HEK293T (cell line): ENCODE measurements at regions not wholly inside any gene's neighbourhood (a gene's known extent, or its start where the extent isn't known, plus 50 kb on each side); places are given as distances from the start of the nearest gene placed in this dataset.

Source experiments
- CTCF ChIA-PET: fragments of 350-600 bp; formaldehyde crosslinking; extraction: SDS; loops from one replicate; lab custom pipeline; 2021; ENCODE audit warnings: antibody characterized with exemption, inconsistent platforms; lab: Yijun Ruan, JAX
- POLR2A ChIA-PET: fragments of 350-600 bp; formaldehyde crosslinking; extraction: SDS; loops from one replicate; lab custom pipeline; 2020; ENCODE audit warnings: antibody characterized with exemption, inconsistent platforms; lab: Yijun Ruan, JAX
- DNase-seq: peaks from one replicate; pipeline ENCODE4 v3.0.0; 2012; ENCODE audit warnings: mixed read lengths; ENCODE audit errors: extremely low spot score
- ARNT ChIP-seq: fragments of 450-650 bp; IDR thresholded peaks from 2 replicates; pipeline ENCODE4 v1.6.1; 2017; ENCODE audit warnings: mild to moderate bottlenecking
- BHLHE40 ChIP-seq: fragments of 450-650 bp; IDR thresholded peaks from 2 replicates; pipeline ENCODE4 v1.6.1; 2016; ENCODE audit warnings: mild to moderate bottlenecking, moderate library complexity, borderline replicate concordance
- CTBP1 ChIP-seq: fragments of 450-650 bp; IDR thresholded peaks from 2 replicates; pipeline ENCODE4 v1.6.1; 2016; ENCODE audit warnings: borderline replicate concordance
- ELF4 ChIP-seq: fragments of 450-650 bp; IDR thresholded peaks from 2 replicates; pipeline ENCODE4 v1.6.1; 2017; ENCODE audit warnings: antibody characterized with exemption
- FOXA1 ChIP-seq: fragments of 450-650 bp; IDR thresholded peaks from 2 replicates; pipeline ENCODE4 v1.6.1; 2016; ENCODE audit warnings: mild to moderate bottlenecking
- FOXK2 ChIP-seq: fragments of 450-650 bp; IDR thresholded peaks from 2 replicates; pipeline ENCODE4 v1.6.1; 2016; ENCODE audit warnings: mild to moderate bottlenecking
- FOXM1 ChIP-seq: fragments of 450-650 bp; IDR thresholded peaks from 2 replicates; pipeline ENCODE4 v1.6.1; 2017; ENCODE audit warnings: mild to moderate bottlenecking, borderline replicate concordance
- HDGF ChIP-seq: fragments of 450-650 bp; IDR thresholded peaks from 2 replicates; pipeline ENCODE4 v1.6.1; 2017; ENCODE audit warnings: antibody characterized with exemption, borderline replicate concordance
- L3MBTL2 ChIP-seq: fragments of 450-650 bp; conservative IDR thresholded peaks from 2 replicates; pipeline ENCODE4 v1.6.1; 2016; ENCODE audit warnings: mild to moderate bottlenecking
- LEF1 ChIP-seq: fragments of 450-650 bp; IDR thresholded peaks from 2 replicates; pipeline ENCODE4 v1.6.1; 2017; ENCODE audit warnings: mild to moderate bottlenecking, borderline replicate concordance
- NFRKB ChIP-seq: fragments of 450-650 bp; IDR thresholded peaks from 2 replicates; pipeline ENCODE4 v1.6.1; 2016; ENCODE audit warnings: mild to moderate bottlenecking, moderate library complexity
- PKNOX1 ChIP-seq: fragments of 450-650 bp; IDR thresholded peaks from 2 replicates; pipeline ENCODE4 v1.6.1; 2016
- SP1 ChIP-seq: fragments of 450-650 bp; IDR thresholded peaks from 2 replicates; pipeline ENCODE4 v1.6.1; 2017
- SUZ12 ChIP-seq: fragments of 450-650 bp; IDR thresholded peaks from 2 replicates; pipeline ENCODE4 v1.6.1; 2016; ENCODE audit warnings: mild to moderate bottlenecking
- TARDBP ChIP-seq: fragments of 450-650 bp; IDR thresholded peaks from 2 replicates; pipeline ENCODE4 v1.6.1; 2016
- ZNF384 ChIP-seq: fragments of 450-650 bp; IDR thresholded peaks from 2 replicates; pipeline ENCODE4 v1.6.1; 2016

GRCh38 chr6:134533991-134534390 lies 216.1 kb upstream of the SGK1 start:
- ChIA-PET POLR2A (no interaction called here), CTCF (no interaction called here)
- no peak for TF ChIP-seq FOXA1
- no peak for TF ChIP-seq HDGF
- no peak for TF ChIP-seq FOXK2
- TF ChIP-seq SP1, result no peak
- no peak for TF ChIP-seq FOXM1
- TF ChIP-seq ELF4, result no peak
- TF ChIP-seq PKNOX1, result no peak
- TF ChIP-seq ZNF384, result no peak
- no peak for TF ChIP-seq CTBP1
- TF ChIP-seq TARDBP, result no peak
- TF ChIP-seq LEF1, result no peak
- TF ChIP-seq NFRKB, result no peak
- no peak for TF ChIP-seq BHLHE40
- TF ChIP-seq ARNT, result no peak
- no peak for TF ChIP-seq SUZ12
- TF ChIP-seq L3MBTL2, result no peak
- DNase-seq, result no peak

- DNase-seq, result no peak
- POLR2A ChIA-PET, result no interaction called here
- TF ChIP-seq LEF1 (no peak), FOXA1 (no peak), L3MBTL2 (no peak), SP1 (no peak), ARNT (no peak), NFRKB (no peak), HDGF (no peak), CTBP1 (no peak), TARDBP (no peak), PKNOX1 (no peak), FOXK2 (no peak), FOXM1 (no peak), ELF4 (no peak), ZNF384 (no peak), SUZ12 (no peak)
- CTCF ChIA-PET, result interaction anchor here (0.6 to 0.7 kb wide), 2 partner anchors 368 to 409 kb away, joined by 3 read pairs; no protein-coding TSS in a partner anchor
Measured at GRCh38 chr6:134532694-134533624, 215.0 kb upstream of the SGK1 start.

GRCh38 chr6:134531611-134532010 lies 213.7 kb upstream of the SGK1 start:
- ChIA-PET CTCF (no interaction called here), POLR2A (no interaction called here)
- DNase-seq, result no peak
- TF ChIP-seq FOXM1, result no peak
- TF ChIP-seq SP1, result no peak
- TF ChIP-seq LEF1, result no peak
- TF ChIP-seq PKNOX1, result no peak
- TF ChIP-seq TARDBP, result no peak
- no peak for TF ChIP-seq CTBP1
- TF ChIP-seq FOXA1, result no peak
- TF ChIP-seq NFRKB, result no peak
- TF ChIP-seq SUZ12, result no peak
- TF ChIP-seq ARNT, result no peak

- ChIA-PET POLR2A (no interaction called here), CTCF (interaction anchor here (0.6 kb wide), 1 partner anchor 244 kb away, joined by 3 read pairs; no protein-coding TSS in a partner anchor)
- TF ChIP-seq SP1 (no peak), LEF1 (no peak), BHLHE40 (no peak), SUZ12 (no peak), FOXM1 (no peak), FOXK2 (no peak), NFRKB (no peak), ARNT (no peak), TARDBP (no peak), CTBP1 (no peak), ELF4 (no peak), FOXA1 (no peak), L3MBTL2 (no peak), ZNF384 (no peak), PKNOX1 (no peak), HDGF (no peak)
Measured at GRCh38 chr6:134531188-134531551, 213.3 kb upstream of the SGK1 start.

GRCh38 chr6:134529921-134530320 lies 212.0 kb upstream of the SGK1 start:
- CTCF ChIA-PET, result no interaction called here
- POLR2A ChIA-PET, result no interaction called here
- no peak for DNase-seq
- TF ChIP-seq SP1 (no peak), NFRKB (no peak), ELF4 (no peak), BHLHE40 (no peak), HDGF (no peak)

More at GRCh38 chr6:134531188-134531551, 213.3 kb upstream of the SGK1 start:
- no peak for DNase-seq
